GDM1 (cell line): ENCODE measurements at regions not wholly inside any gene's neighbourhood (a gene's known extent, or its start where the extent isn't known, plus 50 kb on each side); places are given as distances from the start of the nearest gene placed in this dataset.
"Not testable (repeated sequence)": the region's sequence is repeated elsewhere in the genome, so short reads cannot be mapped to it uniquely, and the experiment has no call there.

ENCODE experiments used
- DNase-seq: peaks from one replicate; lab custom pipeline; 2025; lab: John Stamatoyannopoulos, UW

DNA sequence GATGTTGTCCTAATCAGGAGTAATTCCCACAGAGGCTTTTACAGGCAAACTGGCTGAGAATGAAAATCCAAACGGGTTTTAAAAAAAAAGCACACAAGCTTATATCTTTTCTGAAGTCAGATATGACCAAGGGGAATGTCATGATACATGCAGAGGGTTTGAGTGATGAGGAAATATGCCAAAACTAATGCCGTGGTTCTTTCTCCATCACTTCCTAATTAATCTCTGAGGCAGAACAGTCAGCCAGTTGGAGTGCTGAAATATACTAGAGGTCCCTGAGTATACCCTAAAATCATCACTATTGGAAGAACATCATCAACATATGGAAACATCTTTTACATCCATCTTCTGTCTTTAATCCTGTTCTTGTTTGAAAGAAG is 160.8 kb upstream of the FAR2 start:
- DNase-seq: no peak

- DNase-seq: no peak
These were observed 157.5 kb upstream of the FAR2 start for GRCh38 chr12:28991626-28992025.

DNA sequence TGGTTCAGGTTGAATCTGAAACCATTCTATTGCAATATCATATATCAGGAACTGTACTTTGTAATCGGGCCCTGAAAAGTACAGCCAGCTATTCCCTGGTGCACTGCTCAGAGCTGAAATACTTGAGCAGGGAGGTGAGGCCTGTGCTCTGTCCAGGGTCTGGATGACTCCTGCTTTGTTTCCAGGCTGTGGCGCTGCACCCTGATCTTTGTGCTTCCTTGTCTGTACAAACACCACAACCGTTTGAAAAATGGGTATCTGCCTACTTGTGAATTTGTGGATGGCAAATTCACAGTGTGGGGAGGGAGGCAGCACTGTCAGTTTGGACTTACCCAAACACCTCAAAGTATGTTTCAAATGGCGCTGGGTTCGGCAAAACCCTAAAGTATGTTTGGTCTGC is 155.4 kb upstream of the FAR2 start:
- DNase-seq: no peak

- no peak for DNase-seq
These were observed 154.8 kb upstream of the FAR2 start for GRCh38 chr12:28994179-28994715.

GRCh38 chr12:28996688-28997087 is 152.4 kb upstream of the FAR2 start:
- no peak for DNase-seq

GRCh38 chr12:28998662-28999120 is 150.4 kb upstream of the FAR2 start:
- DNase-seq: no peak

DNA sequence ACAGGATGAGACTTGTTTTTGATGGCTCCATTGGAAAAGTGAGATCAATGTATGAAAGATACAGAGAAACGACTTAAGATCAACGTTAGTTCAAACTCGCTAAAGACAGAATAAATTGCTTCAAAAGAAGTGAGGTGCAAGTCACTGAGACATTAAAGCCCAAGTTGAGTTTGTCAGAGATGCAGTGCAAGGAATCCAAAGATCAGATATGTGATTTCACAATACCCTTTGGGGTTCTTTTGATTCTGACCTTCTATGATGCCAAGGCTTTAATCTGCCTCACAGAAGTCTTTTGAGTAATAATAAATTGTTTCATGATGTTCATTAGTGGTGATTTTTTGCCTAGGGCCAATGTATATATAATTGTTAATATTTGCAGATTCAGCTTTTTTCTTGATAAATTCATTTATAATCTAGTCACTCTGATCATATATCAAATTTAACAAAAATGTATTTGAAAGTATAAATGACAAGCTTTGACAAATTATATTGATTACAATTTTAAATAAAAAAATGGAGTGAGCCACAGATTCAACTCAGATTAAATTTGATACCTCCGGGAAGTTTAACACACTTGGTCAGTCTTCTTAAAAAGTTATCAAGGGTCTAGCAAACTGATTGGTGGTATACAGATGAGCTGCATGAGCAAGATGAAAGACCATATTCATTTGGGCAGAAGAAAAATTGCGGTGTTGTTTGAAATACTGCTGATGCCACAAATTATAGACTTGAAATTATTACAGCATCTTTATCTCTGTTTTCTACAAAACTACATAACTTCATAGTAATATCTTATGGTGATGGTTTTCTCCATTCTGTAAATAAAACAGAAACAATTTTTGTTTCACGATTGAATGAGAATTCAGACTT is 144.8 kb upstream of the FAR2 start:
- no peak for DNase-seq

- no peak for DNase-seq
These were observed 144.2 kb upstream of the FAR2 start for GRCh38 chr12:29004936-29005304.

GRCh38 chr12:29008786-29009185 is 140.3 kb upstream of the FAR2 start:
- DNase-seq: no peak

DNA sequence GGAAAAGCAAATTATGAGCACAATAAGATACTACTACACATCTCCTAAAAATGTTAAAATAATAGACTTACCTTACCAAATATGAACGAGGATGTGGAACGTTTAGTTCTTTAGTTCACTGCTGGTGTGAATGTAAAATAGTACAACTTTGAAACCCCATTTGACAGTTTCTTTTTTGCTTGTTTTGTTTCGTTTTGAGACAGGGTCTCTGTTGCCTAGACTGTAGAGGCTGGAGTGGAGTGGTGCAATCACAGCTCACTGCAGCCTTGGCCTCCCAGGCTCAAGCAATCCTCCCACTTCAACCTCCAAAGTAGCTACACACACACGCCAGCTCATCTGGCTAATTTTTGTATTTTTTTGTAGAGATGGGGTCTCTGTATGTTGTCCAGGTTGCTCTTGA is 136.4 kb upstream of the FAR2 start:
- DNase-seq: no peak

GRCh38 chr12:29017532-29017931 is 131.5 kb upstream of the FAR2 start:
- DNase-seq: not testable (repeated sequence)

DNA sequence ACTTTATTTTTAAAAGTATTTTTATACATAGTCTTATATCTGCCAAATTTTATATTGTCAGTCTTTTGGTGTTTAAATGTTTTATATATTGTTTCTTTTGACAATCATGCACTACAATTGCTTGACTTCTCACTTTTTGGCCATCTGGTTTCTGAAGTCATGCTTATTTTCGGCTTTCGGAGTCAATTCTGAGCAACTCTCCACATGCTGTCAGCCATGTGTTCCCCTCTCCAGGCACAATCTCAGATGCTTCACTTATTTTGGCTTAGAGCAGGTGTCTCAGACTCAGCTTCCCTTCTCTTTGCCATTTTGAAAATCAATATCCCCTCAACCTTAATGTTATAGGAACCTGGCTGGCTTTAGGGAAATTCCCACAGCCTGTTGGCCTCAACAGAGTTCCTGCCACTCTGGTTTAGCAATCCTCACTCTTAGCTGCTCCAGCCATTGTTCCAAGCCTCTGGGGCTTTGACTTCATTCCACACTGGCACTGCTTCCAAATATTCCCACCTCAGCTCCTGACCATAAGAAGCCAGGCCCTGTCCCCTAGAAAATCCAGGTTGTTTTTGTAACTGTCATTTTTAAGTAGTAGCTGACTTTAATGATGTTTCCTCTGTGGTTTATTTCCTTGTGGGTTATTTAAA is 125.5 kb upstream of the FAR2 start:
- no peak for DNase-seq

- no peak for DNase-seq
These were observed 125.0 kb upstream of the FAR2 start for GRCh38 chr12:29024117-29024516.

GRCh38 chr12:29025937-29026336 is 123.1 kb upstream of the FAR2 start:
- DNase-seq: no peak

GRCh38 chr12:29026419-29026818 is 122.7 kb upstream of the FAR2 start:
- no peak for DNase-seq

DNA sequence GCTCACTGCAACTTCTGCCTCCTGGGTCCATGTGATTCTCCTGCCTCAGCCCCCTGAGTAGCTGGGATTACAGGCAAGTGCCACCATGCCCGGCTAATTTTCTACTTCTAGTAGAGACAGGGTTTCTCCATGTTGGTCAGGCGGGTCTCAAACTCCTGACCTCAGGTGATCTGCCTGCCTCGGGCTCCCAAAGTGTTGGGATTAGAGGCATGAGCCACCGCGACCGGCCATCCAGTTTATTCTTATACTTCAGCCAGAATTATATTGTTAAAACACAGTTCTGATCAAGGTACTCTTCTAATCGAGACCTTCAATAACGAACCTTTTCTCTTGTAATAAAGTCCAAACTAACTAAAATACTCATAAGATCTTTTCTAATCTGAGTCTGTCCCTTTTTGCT is 119.6 kb upstream of the FAR2 start:
- DNase-seq: not testable (repeated sequence)

DNA sequence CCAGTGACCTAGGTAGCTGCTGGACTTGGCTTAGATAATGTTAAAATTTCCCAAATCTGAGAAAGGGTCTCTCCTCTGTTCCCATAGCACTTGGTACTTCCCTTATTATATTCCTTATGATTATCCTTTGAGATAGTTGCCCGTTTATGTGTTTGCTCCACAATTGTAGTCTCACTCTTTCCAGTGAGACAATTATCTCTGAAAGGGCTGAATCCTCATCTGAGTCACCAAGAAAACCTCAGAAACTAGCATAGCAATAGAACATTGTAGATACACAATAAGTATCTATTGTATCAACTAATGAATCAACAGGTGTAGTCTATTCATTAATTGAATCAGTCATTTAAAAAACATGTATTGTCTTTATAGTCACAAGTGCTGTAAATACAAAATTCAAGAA is 119.1 kb upstream of the FAR2 start:
- no peak for DNase-seq

DNA sequence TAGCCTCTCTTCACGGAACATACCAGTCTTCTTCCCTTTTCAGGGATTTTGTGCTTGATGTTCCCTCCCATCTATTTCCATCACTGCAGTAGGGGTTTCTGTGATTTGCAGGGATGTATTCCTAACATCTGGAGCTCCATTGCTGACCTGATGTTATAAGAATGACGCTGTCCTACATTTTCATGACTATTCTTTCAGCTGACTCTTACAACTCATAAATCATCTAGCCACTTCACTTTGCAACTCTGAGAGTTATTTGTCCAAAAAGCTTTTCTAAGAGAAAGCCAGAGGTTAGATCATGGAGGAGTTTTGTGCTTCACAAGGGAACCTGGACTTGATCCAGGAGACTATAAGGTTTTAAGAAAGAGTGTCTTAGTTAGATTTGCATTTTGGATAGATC is 116.6 kb upstream of the FAR2 start:
- DNase-seq: no peak

- no peak for DNase-seq
These were observed 115.6 kb upstream of the FAR2 start for GRCh38 chr12:29033519-29033918.

DNA sequence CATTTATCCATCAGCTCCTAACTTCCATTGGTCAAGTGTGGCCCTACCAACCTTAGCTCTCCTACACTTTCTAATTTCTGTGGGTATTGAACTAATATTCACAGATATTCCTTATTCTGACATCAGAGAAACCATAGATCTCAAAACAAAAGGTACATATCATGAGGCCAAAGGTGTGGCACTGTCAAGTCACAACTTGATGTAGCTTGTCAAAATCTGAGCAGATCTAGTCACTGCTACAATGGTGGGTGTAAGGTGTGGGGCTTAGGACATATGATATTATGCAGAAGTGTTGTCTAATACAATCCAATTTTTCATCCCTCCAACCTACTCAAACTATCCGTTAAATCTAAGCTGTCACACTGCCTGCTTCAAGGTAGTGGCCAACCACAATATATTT is 114.0 kb upstream of the FAR2 start:
- no peak for DNase-seq

DNA sequence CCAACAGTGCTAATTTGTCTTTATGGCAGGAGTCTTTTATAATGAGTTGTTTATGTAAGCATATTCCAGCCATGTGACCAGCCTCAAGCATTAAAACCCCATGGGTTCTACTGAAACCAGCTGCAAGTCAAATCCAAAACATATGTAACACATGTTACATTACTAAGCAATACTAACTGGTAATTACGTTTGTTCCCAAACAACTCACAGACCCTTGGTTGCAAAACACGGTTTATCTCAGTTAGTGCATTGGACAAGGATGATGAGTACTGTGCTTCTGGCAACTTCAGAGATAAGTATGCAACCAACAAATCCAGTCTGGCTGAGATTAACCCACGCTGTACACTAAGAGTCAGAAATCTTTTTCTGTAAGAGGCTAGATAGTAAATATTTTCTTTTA is 110.1 kb upstream of the FAR2 start:
- no peak for DNase-seq

GRCh38 chr12:29041621-29042020 is 107.5 kb upstream of the FAR2 start:
- no peak for DNase-seq

GRCh38 chr12:29043069-29043468 is 106.0 kb upstream of the FAR2 start:
- no peak for DNase-seq
